ENCODE measurements at regions not wholly inside any gene's neighbourhood (a gene's known extent, or its start where the extent isn't known, plus 50 kb on each side); places are given as distances from the start of the nearest gene placed in this dataset.

- no peak overlapping the region for H3K4me3 ChIP-seq (ENCODE audit: low read length)
- H3K4me2 ChIP-seq (ENCODE audit: low read length): no peak overlapping the region
- H3K9me3 ChIP-seq (replicated peaks; ENCODE audit: low read length): no peaks in the 10 kb centered on the region
- H3K4me1 ChIP-seq (ENCODE audit: control insufficient read depth, insufficient read depth, low read length): peaks cover 11% of the 10 kb centered on the region
- no peak overlapping the region for H3K9ac ChIP-seq (ENCODE audit: low read depth, low read length)
- no peaks in the 10 kb centered on the region for H3K27me3 ChIP-seq (ENCODE audit: control insufficient read depth, insufficient read depth, low read length)
- H3K36me3 ChIP-seq (ENCODE audit: insufficient read depth, low read length): no peaks in the 10 kb centered on the region
Observed at GRCh38 chr6:11363881-11364576, 131.6 kb upstream of the NEDD9 start.

GRCh38 chr6:11362564-11362963 lies 130.1 kb upstream of the NEDD9 start:
- Histone ChIP-seq H3K4me1 (ENCODE audit: control insufficient read depth, insufficient read depth, low read length) (peaks cover 9% of the 10 kb centered on the region), H3K36me3 (ENCODE audit: insufficient read depth, low read length) (no peaks in the 10 kb centered on the region)

GRCh38 chr6:11358904-11359830 lies 126.7 kb upstream of the NEDD9 start:
- H3K4me1 ChIP-seq (ENCODE audit: control insufficient read depth, insufficient read depth, low read length): peaks cover 9% of the 10 kb centered on the region
- no peak overlapping the region for H3K4me3 ChIP-seq (ENCODE audit: low read length)
- no peak overlapping the region for H3K4me2 ChIP-seq (ENCODE audit: low read length)
- H3K27me3 ChIP-seq (ENCODE audit: control insufficient read depth, insufficient read depth, low read length): no peaks in the 10 kb centered on the region
- no peaks in the 10 kb centered on the region for H3K9me3 ChIP-seq (replicated peaks; ENCODE audit: low read length)
- no peaks in the 10 kb centered on the region for H3K36me3 ChIP-seq (ENCODE audit: insufficient read depth, low read length)
- no peak overlapping the region for H3K9ac ChIP-seq (ENCODE audit: low read depth, low read length)

More at GRCh38 chr6:11362564-11362963, 130.1 kb upstream of the NEDD9 start:
- Histone ChIP-seq H3K27me3 (ENCODE audit: control insufficient read depth, insufficient read depth, low read length) (no peaks in the 10 kb centered on the region), H3K4me2 (ENCODE audit: low read length) (no peak overlapping the region), H3K9me3 (replicated peaks; ENCODE audit: low read length) (no peaks in the 10 kb centered on the region), H3K4me3 (ENCODE audit: low read length) (no peak overlapping the region), H3K9ac (ENCODE audit: low read depth, low read length) (no peak overlapping the region)

DNA sequence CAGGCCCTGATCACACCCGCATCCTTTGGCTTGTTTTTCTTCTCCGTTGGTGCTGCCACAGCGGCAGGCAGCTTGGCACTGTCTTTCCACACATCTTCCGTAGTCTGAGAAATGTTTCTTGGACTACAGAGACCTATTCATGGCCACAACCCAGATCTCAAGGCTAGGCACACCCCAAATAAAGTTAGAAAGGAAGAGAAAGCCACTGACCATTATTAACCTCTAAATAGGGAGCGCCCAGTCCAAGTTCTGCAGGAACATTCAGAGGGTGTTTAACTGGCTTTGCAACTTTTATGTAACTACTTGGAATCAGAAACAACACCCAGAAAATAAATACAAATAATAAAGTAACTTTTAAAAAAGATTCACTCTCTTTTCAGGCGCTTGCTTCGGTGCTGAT lies 124.8 kb upstream of the NEDD9 start:
- H3K9ac ChIP-seq (ENCODE audit: low read depth, low read length): no peak overlapping the region
- H3K4me3 ChIP-seq (ENCODE audit: low read length): no peak overlapping the region
- peaks cover 16% of the 10 kb centered on the region for H3K4me1 ChIP-seq (ENCODE audit: control insufficient read depth, insufficient read depth, low read length)
- H3K4me2 ChIP-seq (ENCODE audit: low read length): no peak overlapping the region
- no peaks in the 10 kb centered on the region for H3K9me3 ChIP-seq (replicated peaks; ENCODE audit: low read length)
- no peaks in the 10 kb centered on the region for H3K36me3 ChIP-seq (ENCODE audit: insufficient read depth, low read length)
- no peaks in the 10 kb centered on the region for H3K27me3 ChIP-seq (ENCODE audit: control insufficient read depth, insufficient read depth, low read length)

GRCh38 chr6:11356404-11357155 lies 124.1 kb upstream of the NEDD9 start:
- no peak overlapping the region for H3K4me2 ChIP-seq (ENCODE audit: low read length)
- peaks cover 16% of the 10 kb centered on the region for H3K4me1 ChIP-seq (ENCODE audit: control insufficient read depth, insufficient read depth, low read length)
- no peak overlapping the region for H3K4me3 ChIP-seq (ENCODE audit: low read length)
- no peaks in the 10 kb centered on the region for H3K27me3 ChIP-seq (ENCODE audit: control insufficient read depth, insufficient read depth, low read length)
- no peaks in the 10 kb centered on the region for H3K36me3 ChIP-seq (ENCODE audit: insufficient read depth, low read length)
- no peak overlapping the region for H3K9ac ChIP-seq (ENCODE audit: low read depth, low read length)
- no peaks in the 10 kb centered on the region for H3K9me3 ChIP-seq (replicated peaks; ENCODE audit: low read length)

- Histone ChIP-seq H3K27me3 (ENCODE audit: control insufficient read depth, insufficient read depth, low read length) (no peaks in the 10 kb centered on the region), H3K4me2 (ENCODE audit: low read length) (peak overlapping the region; percentile 47), H3K9ac (ENCODE audit: low read depth, low read length) (peak overlapping the region; percentile 41), H3K36me3 (ENCODE audit: insufficient read depth, low read length) (no peaks in the 10 kb centered on the region), H3K4me1 (ENCODE audit: control insufficient read depth, insufficient read depth, low read length) (peaks cover 15% of the 10 kb centered on the region), H3K9me3 (replicated peaks; ENCODE audit: low read length) (no peaks in the 10 kb centered on the region), H3K4me3 (ENCODE audit: low read length) (no peak overlapping the region)
Observed at GRCh38 chr6:11353921-11354389, 121.5 kb upstream of the NEDD9 start.

- H3K9ac ChIP-seq (ENCODE audit: low read depth, low read length): no peak overlapping the region
Observed at GRCh38 chr6:11350294-11350693, 117.8 kb upstream of the NEDD9 start.

DNA sequence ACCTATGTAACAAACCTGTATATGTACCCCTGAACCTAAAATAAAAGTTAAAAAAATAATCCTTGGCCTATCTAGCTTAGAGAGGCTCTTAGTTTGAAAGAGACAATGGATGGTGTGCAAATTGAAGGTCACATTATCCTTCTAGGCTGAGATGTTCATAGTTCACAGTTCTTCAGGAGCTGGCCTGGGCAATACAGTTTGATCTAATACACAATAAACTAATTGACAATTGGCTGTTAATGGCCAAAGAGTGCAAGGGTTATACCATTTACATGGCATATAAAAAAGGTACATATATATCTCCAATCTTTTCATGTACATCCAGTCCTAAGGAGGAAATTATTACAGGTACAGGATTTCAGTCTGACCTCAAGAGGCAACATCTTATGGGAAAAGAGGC lies 117.4 kb upstream of the NEDD9 start:
- H3K9ac ChIP-seq (ENCODE audit: low read depth, low read length): no peak overlapping the region
- no peaks in the 10 kb centered on the region for H3K9me3 ChIP-seq (replicated peaks; ENCODE audit: low read length)
- H3K4me1 ChIP-seq (ENCODE audit: control insufficient read depth, insufficient read depth, low read length): peaks cover 14% of the 10 kb centered on the region

More at GRCh38 chr6:11350294-11350693, 117.8 kb upstream of the NEDD9 start:
- H3K27me3 ChIP-seq (ENCODE audit: control insufficient read depth, insufficient read depth, low read length): no peaks in the 10 kb centered on the region
- no peak overlapping the region for H3K4me3 ChIP-seq (ENCODE audit: low read length)
- H3K4me2 ChIP-seq (ENCODE audit: low read length): no peak overlapping the region
- H3K9me3 ChIP-seq (replicated peaks; ENCODE audit: low read length): no peaks in the 10 kb centered on the region
- peaks cover 14% of the 10 kb centered on the region for H3K4me1 ChIP-seq (ENCODE audit: control insufficient read depth, insufficient read depth, low read length)
- no peaks in the 10 kb centered on the region for H3K36me3 ChIP-seq (ENCODE audit: insufficient read depth, low read length)

GRCh38 chr6:11346516-11346915 lies 114.0 kb upstream of the NEDD9 start:
- H3K4me1 ChIP-seq (ENCODE audit: control insufficient read depth, insufficient read depth, low read length): no peaks in the 10 kb centered on the region
- H3K36me3 ChIP-seq (ENCODE audit: insufficient read depth, low read length): no peaks in the 10 kb centered on the region
- no peak overlapping the region for H3K9ac ChIP-seq (ENCODE audit: low read depth, low read length)
- H3K9me3 ChIP-seq (replicated peaks; ENCODE audit: low read length): no peaks in the 10 kb centered on the region
- H3K27me3 ChIP-seq (ENCODE audit: control insufficient read depth, insufficient read depth, low read length): no peaks in the 10 kb centered on the region
- H3K4me2 ChIP-seq (ENCODE audit: low read length): no peak overlapping the region
- no peak overlapping the region for H3K4me3 ChIP-seq (ENCODE audit: low read length)

More for the DNA sequence above, 117.4 kb upstream of the NEDD9 start:
- Histone ChIP-seq H3K27me3 (ENCODE audit: control insufficient read depth, insufficient read depth, low read length) (no peaks in the 10 kb centered on the region), H3K36me3 (ENCODE audit: insufficient read depth, low read length) (no peaks in the 10 kb centered on the region), H3K4me2 (ENCODE audit: low read length) (no peak overlapping the region), H3K4me3 (ENCODE audit: low read length) (no peak overlapping the region)

DNA sequence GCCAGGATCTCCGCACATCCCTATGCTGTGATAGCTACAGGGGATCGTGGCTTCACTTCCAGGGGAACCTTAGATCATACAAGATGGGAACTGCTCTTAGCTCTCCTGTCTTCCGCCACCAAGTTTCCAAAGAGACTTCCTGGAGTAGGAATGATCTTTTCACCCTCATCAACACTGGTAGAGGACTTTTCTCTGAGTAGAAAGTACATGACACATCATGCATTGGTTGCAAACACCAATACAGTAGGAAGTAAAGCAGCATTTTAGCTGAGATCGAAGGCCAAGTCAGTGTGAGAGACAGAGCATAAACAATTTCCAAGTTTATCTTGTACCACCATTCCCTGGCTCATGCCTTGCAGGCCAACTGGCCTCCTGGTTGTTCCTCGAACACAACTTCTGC lies 113.1 kb upstream of the NEDD9 start:
- no peaks in the 10 kb centered on the region for H3K36me3 ChIP-seq (ENCODE audit: insufficient read depth, low read length)
- no peak overlapping the region for H3K9ac ChIP-seq (ENCODE audit: low read depth, low read length)
- no peaks in the 10 kb centered on the region for H3K4me1 ChIP-seq (ENCODE audit: control insufficient read depth, insufficient read depth, low read length)
- H3K27me3 ChIP-seq (ENCODE audit: control insufficient read depth, insufficient read depth, low read length): no peaks in the 10 kb centered on the region
- no peak overlapping the region for H3K4me2 ChIP-seq (ENCODE audit: low read length)
- no peak overlapping the region for H3K4me3 ChIP-seq (ENCODE audit: low read length)
- no peaks in the 10 kb centered on the region for H3K9me3 ChIP-seq (replicated peaks; ENCODE audit: low read length)
